Loucy (cell line): ENCODE measurements at regions not wholly inside any gene's neighbourhood (a gene's known extent, or its start where the extent isn't known, plus 50 kb on each side); places are given as distances from the start of the nearest gene placed in this dataset.
"Not testable (repeated sequence)": the region's sequence is repeated elsewhere in the genome, so short reads cannot be mapped to it uniquely, and the experiment has no call there.

ENCODE experiments used
- H2AFZ ChIP-seq: fragments of 200-600 bp; sonication (generic); 2 replicates; pipeline ENCODE4 v1.6.0; 2016; ENCODE audit warnings: antibody characterized with exemption, mild to moderate bottlenecking, low read length, moderate library complexity
- H3F3A ChIP-seq: fragments of 200-600 bp; 2 replicates; pipeline ENCODE4 v1.6.0; 2016; ENCODE audit warnings: antibody characterized with exemption, low read depth, mild to moderate bottlenecking
- H3K27me3 ChIP-seq: fragments of 200-600 bp; sonication (generic); 2 replicates; pipeline ENCODE4 v1.6.1; 2014; ENCODE audit warnings: low read length, mild to moderate bottlenecking; ENCODE audit not compliant: insufficient read depth, poor library complexity, severe bottlenecking
- H3K36me3 ChIP-seq: fragments of 200-600 bp; sonication (generic); 2 replicates; pipeline ENCODE4 v1.6.1; 2016; ENCODE audit warnings: low read length; ENCODE audit not compliant: insufficient read depth
- H3K4me1 ChIP-seq: fragments of 200-600 bp; sonication (generic); 2 replicates; pipeline ENCODE4 v1.5.1; 2014; ENCODE audit warnings: low read length, mild to moderate bottlenecking; ENCODE audit not compliant: insufficient read depth, poor library complexity, severe bottlenecking
- H3K4me2 ChIP-seq: fragments of 200-600 bp; sonication (generic); 2 replicates; pipeline ENCODE4 v1.6.0; 2014; ENCODE audit warnings: antibody characterized with exemption, low read length, low read depth, mild to moderate bottlenecking; ENCODE audit not compliant: poor library complexity, severe bottlenecking
- H3K4me3 ChIP-seq: fragments of 200-600 bp; sonication (generic); 2 replicates; pipeline ENCODE4 v1.5.1; 2014; ENCODE audit warnings: low read length, mild to moderate bottlenecking, mixed read lengths; ENCODE audit not compliant: poor library complexity, severe bottlenecking
- H3K79me2 ChIP-seq: fragments of 200-600 bp; sonication (generic); 2 replicates; pipeline ENCODE4 v1.6.1; 2014; ENCODE audit warnings: low read length; ENCODE audit not compliant: insufficient read depth
- H3K9ac ChIP-seq: fragments of 200-600 bp; sonication (generic); 2 replicates; pipeline ENCODE4 v1.6.0; 2014; ENCODE audit warnings: mild to moderate bottlenecking, low read depth, low read length, moderate library complexity; ENCODE audit not compliant: poor library complexity, severe bottlenecking
- H3K9me2 ChIP-seq: fragments of 200-600 bp; sonication (generic); replicated peaks from 2 replicates; pipeline ENCODE4 v1.6.1; 2016; ENCODE audit warnings: low read depth, low read length, mixed read lengths
- H3K9me3 ChIP-seq: fragments of 200-600 bp; sonication (generic); 2 replicates; pipeline ENCODE4 v1.6.1; 2014; ENCODE audit warnings: mild to moderate bottlenecking, antibody characterized with exemption, low read length, low read depth; ENCODE audit not compliant: insufficient read depth
- H4K20me1 ChIP-seq: fragments of 200-600 bp; sonication (generic); 2 replicates; pipeline ENCODE4 v1.6.0; 2014; ENCODE audit warnings: antibody characterized with exemption, low read length, mild to moderate bottlenecking; ENCODE audit not compliant: insufficient read depth, poor library complexity, severe bottlenecking
- EZH2phosphoT487 ChIP-seq: fragments of 200-600 bp; IDR thresholded peaks from 2 replicates; pipeline ENCODE4 v1.6.1; 2018; ENCODE audit warnings: antibody characterized with exemption, mild to moderate bottlenecking, moderate library complexity, borderline replicate concordance
- TF ChIP-seq, protein P1 (sequence below): fragments of 200-600 bp; sonication (generic); conservative IDR thresholded peaks from 2 replicates; pipeline ENCODE4 v1.5.1; 2014; ENCODE audit warnings: mild to moderate bottlenecking, antibody characterized with exemption, low read length

DNA sequence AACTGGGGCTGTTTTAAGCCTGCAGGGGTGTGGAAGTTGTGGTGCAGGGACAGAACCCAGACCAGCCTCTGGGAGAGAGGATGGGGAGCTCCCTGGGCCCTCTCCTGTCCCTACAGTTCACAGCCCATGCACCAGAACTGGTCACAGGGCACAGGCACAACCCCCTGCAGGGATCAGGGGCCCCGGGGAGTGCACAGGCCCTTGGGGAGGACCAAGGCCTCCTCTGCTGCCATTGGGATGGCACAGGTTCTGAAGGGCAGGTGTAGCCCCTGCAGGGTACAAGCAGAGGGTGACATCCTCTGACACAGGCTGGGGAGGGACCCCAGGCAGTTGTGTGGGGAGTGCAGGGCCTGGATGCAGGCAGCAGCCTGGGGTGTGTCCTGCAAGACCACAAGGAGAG lies 66.4 kb upstream of the SFSWAP start:
- no peak overlapping the region for H2AFZ ChIP-seq
- no peaks in the 10 kb centered on the region for H4K20me1 ChIP-seq
- H3K27me3 ChIP-seq, result no peaks in the 10 kb centered on the region
- H3K4me3 ChIP-seq, result no peak overlapping the region
- H3K9me3 ChIP-seq, result peaks cover 3% of the 10 kb centered on the region; the same call in 1 of the 2 replicates
- H3K9me2 ChIP-seq, result no peaks in the 10 kb centered on the region
- H3K79me2 ChIP-seq, result no peaks in the 10 kb centered on the region
- no peak overlapping the region for H3K9ac ChIP-seq
- no peaks in the 10 kb centered on the region for H3K4me1 ChIP-seq
- no peaks in the 10 kb centered on the region for H3F3A ChIP-seq
- H3K4me2 ChIP-seq, result no peak overlapping the region
- TF ChIP-seq EZH2phosphoT487, result no peak
- TF ChIP-seq, protein P1, sequence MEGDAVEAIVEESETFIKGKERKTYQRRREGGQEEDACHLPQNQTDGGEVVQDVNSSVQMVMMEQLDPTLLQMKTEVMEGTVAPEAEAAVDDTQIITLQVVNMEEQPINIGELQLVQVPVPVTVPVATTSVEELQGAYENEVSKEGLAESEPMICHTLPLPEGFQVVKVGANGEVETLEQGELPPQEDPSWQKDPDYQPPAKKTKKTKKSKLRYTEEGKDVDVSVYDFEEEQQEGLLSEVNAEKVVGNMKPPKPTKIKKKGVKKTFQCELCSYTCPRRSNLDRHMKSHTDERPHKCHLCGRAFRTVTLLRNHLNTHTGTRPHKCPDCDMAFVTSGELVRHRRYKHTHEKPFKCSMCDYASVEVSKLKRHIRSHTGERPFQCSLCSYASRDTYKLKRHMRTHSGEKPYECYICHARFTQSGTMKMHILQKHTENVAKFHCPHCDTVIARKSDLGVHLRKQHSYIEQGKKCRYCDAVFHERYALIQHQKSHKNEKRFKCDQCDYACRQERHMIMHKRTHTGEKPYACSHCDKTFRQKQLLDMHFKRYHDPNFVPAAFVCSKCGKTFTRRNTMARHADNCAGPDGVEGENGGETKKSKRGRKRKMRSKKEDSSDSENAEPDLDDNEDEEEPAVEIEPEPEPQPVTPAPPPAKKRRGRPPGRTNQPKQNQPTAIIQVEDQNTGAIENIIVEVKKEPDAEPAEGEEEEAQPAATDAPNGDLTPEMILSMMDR, result no peak
- no peaks in the 10 kb centered on the region for H3K36me3 ChIP-seq

DNA sequence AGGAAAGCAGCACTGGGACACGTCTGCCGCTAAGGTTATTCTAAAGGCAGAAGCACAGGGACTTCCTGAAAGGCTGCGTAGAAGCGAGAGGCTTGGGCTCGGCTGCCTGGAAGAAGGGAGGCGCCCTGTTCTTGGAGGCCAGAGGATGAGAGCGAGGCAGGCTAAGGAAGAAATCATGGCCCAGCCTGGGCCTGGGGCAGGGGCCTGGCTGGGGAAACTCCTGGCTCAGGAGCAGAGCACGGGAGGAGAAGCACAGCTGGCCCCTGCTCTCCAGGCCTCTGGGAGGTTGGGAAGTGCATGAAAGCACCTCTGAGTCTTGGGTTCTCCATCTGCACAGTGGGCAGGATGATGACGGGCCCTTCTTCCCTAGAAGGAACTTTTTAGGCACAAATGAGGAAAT lies 66.0 kb upstream of the SFSWAP start:
- not testable (repeated sequence) for H3K9ac ChIP-seq, H3K79me2 ChIP-seq, H3K9me2 ChIP-seq, H3K27me3 ChIP-seq, H3K9me3 ChIP-seq, H3K4me1 ChIP-seq, H3K4me3 ChIP-seq, H3K4me2 ChIP-seq, H3K36me3 ChIP-seq, H2AFZ ChIP-seq, H3F3A ChIP-seq, H4K20me1 ChIP-seq

DNA sequence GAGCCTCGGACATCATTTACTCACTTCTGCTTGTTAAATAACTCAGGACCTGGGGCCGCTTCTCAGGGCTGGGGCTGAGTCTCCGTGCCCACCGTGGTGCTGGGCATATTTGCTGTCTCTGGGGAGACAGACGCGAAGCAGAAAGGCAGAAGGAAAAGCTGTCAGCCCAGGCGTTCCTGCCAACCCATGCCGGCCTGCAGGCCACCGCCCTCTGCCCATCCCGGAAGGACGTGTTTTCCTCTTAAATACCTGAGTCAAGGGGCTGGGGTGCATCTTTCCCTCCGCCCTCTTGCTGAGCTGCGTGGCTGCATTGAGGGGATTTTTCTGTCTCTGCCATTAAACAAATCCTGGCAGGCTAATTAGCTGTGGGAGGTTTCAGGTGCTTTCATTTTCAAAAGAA lies 65.3 kb upstream of the SFSWAP start:
- not testable (repeated sequence) for H3K9ac ChIP-seq, H3K4me2 ChIP-seq, H3K79me2 ChIP-seq, H3K9me3 ChIP-seq, H3K9me2 ChIP-seq, H3K27me3 ChIP-seq, H3K36me3 ChIP-seq, H3K4me3 ChIP-seq, H4K20me1 ChIP-seq, H3K4me1 ChIP-seq, H3F3A ChIP-seq, H2AFZ ChIP-seq

DNA sequence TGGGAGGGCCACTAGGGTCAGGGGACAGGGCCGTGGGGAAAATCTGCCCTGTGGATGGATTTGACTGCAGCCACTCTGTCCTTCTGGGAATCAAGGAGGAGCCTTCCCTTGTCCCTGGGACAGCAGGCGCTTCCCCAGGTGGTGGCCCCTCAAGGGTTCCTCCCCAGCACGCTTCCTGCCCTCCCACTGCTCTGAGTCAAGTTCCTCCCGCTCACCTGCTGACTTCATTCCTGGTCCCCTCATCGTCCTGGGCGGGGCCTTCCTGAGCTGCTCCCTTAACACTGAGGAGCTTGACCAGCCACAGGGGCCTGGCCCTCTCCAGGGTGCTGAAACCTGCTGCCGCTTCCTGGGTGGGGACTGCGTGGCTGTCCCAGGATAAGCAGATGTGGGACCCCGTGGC lies 64.4 kb upstream of the SFSWAP start:
- H3K4me3 ChIP-seq, H4K20me1 ChIP-seq, H2AFZ ChIP-seq, H3K4me2 ChIP-seq, H3K36me3 ChIP-seq, H3K4me1 ChIP-seq, H3K27me3 ChIP-seq, H3K9me3 ChIP-seq, H3K9ac ChIP-seq, H3K9me2 ChIP-seq, H3K79me2 ChIP-seq, H3F3A ChIP-seq: not testable (repeated sequence)

DNA sequence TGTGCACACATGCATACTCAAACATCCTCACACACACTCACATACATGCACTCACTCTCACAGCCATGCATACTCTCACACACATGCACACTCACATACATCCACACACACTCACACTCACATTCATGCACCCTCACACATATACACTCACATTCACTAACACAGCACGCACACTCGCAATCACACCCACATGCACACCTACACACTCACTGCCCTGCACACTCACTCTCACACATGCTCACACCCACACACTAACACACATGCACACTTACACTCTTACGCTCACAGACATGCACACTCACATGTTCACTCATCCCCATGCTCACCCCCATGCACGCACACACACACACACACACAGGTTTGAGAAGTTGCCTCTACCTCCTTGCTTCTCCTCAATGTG lies 63.2 kb upstream of the SFSWAP start:
- Histone ChIP-seq H3K27me3 (no peaks in the 10 kb centered on the region), H3F3A (no peaks in the 10 kb centered on the region), H3K4me3 (no peak overlapping the region), H3K9me2 (no peaks in the 10 kb centered on the region), H4K20me1 (no peaks in the 10 kb centered on the region), H3K4me2 (no peak overlapping the region), H3K4me1 (no peaks in the 10 kb centered on the region), H3K9ac (no peak overlapping the region), H3K9me3 (peaks cover 3% of the 10 kb centered on the region; the same call in 1 of the 2 replicates), H3K36me3 (no peaks in the 10 kb centered on the region), H2AFZ (no peak overlapping the region), H3K79me2 (no peaks in the 10 kb centered on the region)
- TF ChIP-seq, protein P1, result no peak
- TF ChIP-seq EZH2phosphoT487, result no peak

DNA sequence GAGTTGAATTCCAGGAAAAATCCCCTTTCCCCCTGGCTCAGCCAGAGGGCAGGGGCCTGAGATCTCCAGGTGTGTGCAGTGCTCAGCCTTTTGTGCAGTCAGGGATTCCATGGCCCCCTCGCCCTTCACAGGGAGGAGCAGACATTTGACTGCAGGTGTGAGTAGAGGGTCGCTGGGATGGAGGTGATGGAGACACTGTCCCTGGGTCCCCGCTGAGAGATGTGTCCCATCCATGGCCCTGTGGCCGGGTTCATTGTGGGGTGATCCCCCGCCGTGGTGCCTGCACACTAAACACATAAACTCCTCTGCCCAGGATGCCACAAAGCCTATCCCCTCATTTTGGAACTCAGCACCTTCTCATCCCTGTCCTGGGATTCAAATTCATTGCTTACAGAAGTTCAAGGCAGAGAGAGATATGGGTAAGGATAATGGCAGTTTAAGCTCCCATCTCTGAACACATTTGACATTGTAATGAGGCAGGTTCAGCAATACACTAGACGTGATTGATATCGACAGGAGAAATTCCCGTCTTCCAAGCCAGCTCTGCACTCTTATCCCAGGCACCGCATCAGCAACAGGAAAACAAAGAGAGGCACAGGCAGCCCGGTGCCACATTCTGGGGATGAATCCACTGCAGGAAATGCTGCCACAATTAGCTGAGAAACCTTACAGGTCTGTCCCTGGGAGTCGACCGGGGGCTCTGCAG lies 55.3 kb upstream of the SFSWAP start:
- H3K27me3 ChIP-seq, H3K4me3 ChIP-seq, H3F3A ChIP-seq, H3K9ac ChIP-seq, H3K9me3 ChIP-seq, H2AFZ ChIP-seq, H3K9me2 ChIP-seq, H3K36me3 ChIP-seq, H3K4me2 ChIP-seq, H3K4me1 ChIP-seq, H4K20me1 ChIP-seq, H3K79me2 ChIP-seq: not testable (repeated sequence)
